ENCODE measurements at regions not wholly inside any gene's neighbourhood (a gene's known extent, or its start where the extent isn't known, plus 50 kb on each side); places are given as distances from the start of the nearest gene placed in this dataset.

DNA sequence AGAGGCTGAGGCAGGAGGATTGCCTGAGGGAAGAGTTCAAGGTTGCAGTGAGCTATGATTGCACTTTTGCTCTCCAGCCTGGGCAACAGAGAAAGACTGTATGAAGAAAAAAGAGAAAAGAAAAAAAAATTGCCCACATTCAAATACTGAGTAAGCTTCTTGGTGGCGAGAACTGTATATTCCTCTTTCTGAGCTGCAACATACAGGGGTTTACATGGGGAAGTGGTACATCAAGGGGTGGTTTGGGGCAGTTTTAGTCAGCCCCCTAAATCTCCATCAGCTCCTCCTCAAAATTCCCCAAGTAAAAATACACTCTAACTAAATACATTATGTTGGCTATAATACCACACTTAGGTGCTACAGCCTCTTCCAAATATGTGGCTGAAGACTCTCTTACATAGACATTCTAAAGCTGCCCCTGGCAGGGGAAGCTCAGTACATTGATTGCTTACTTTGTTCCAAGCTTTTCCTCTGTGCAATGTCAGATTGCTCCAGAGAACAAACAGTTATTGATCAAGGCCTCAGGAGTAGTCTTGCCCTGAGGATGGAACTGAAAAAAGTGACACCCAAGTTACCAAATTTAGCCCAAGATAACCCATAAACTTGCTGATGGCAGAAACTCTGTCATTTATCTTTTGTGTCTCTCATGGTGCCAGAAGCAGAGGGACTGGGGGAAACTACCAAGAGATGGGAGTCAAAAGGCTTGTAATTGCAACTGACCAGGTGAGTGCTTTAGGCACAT lies 107.4 kb upstream of the RIPOR2 start:
- in situ Hi-C loops (cut with HindIII; ENCODE audit: low pct_ligation_motif_present, low sequenced_read_pairs), result no loop called here
- no peak overlapping the region for H3K27ac ChIP-seq

GRCh38 chr6:25043892-25044291 lies 108.1 kb upstream of the RIPOR2 start:
- Histone ChIP-seq H3K27me3 (replicated peaks) (no peaks in the 10 kb centered on the region), H3K27ac (no peak overlapping the region), H3K36me3 (replicated peaks) (no peaks in the 10 kb centered on the region), H3K4me3 (ENCODE audit: low read depth, low read length) (no peak overlapping the region)
- TF ChIP-seq, protein P1, sequence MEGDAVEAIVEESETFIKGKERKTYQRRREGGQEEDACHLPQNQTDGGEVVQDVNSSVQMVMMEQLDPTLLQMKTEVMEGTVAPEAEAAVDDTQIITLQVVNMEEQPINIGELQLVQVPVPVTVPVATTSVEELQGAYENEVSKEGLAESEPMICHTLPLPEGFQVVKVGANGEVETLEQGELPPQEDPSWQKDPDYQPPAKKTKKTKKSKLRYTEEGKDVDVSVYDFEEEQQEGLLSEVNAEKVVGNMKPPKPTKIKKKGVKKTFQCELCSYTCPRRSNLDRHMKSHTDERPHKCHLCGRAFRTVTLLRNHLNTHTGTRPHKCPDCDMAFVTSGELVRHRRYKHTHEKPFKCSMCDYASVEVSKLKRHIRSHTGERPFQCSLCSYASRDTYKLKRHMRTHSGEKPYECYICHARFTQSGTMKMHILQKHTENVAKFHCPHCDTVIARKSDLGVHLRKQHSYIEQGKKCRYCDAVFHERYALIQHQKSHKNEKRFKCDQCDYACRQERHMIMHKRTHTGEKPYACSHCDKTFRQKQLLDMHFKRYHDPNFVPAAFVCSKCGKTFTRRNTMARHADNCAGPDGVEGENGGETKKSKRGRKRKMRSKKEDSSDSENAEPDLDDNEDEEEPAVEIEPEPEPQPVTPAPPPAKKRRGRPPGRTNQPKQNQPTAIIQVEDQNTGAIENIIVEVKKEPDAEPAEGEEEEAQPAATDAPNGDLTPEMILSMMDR (IDR thresholded peaks at IDR 0.05; ENCODE audit: low read depth, low read length, missing control alignments), result no peak
- DNase-seq, result no peak
- in situ Hi-C loops (cut with HindIII; ENCODE audit: low pct_ligation_motif_present, low sequenced_read_pairs), result no loop called here

More for the DNA sequence above, 107.4 kb upstream of the RIPOR2 start:
- no peaks in the 10 kb centered on the region for H3K27me3 ChIP-seq (replicated peaks)
- TF ChIP-seq, protein P1 (IDR thresholded peaks at IDR 0.05; ENCODE audit: low read depth, low read length, missing control alignments), result no peak
- no peak overlapping the region for H3K4me3 ChIP-seq (ENCODE audit: low read depth, low read length)
- no peaks in the 10 kb centered on the region for H3K36me3 ChIP-seq (replicated peaks)
- DNase-seq, result no peak

DNA sequence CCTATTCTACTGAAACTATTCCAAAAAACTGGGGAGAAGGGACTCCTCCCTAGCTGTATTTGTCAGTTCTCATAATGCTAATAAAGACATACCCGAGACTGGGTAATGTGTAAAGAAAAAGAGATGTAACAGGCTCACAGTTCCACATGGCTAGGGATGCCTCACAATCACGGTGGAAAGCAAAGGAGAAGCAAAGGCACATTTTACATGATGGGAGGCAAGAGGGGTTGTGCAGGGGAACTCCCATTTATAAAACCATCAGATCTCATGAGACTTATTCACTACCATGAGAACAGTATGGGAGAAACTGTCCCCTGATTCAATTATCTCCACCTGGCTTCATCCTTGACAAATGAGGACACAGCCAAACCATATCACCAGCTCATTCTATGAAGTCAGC lies 111.2 kb upstream of the RIPOR2 start:
- no peaks in the 10 kb centered on the region for H3K36me3 ChIP-seq (replicated peaks)
- in situ Hi-C loops (cut with HindIII; ENCODE audit: low pct_ligation_motif_present, low sequenced_read_pairs), result no loop called here

DNA sequence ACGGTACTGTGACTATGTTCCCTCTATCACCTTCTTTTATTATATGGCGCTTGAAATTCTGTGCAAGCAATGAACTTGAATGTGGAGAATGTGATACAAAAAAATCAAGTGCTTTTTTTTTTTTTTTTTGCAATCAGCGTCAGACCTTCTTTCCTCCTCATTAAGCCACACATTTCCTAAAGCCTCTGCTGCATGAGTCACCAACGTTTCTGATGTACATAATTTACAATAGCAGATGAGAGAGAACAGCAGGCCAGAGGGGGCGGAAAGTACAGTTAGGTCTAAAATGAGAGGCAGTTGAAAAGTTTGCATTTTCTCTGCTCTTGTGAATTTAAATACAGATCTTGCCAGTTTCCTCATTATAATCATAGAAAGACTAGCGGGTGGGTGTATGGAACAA lies 114.6 kb upstream of the RIPOR2 start:
- TF ChIP-seq, protein P1 (IDR thresholded peaks at IDR 0.05; ENCODE audit: low read depth, low read length, missing control alignments), result no peak
- H3K27ac ChIP-seq, result no peak overlapping the region
- no peaks in the 10 kb centered on the region for H3K36me3 ChIP-seq (replicated peaks)
- in situ Hi-C loops (cut with HindIII; ENCODE audit: low pct_ligation_motif_present, low sequenced_read_pairs), result no loop called here
- H3K4me3 ChIP-seq (ENCODE audit: low read depth, low read length), result no peak overlapping the region
- no peaks in the 10 kb centered on the region for H3K27me3 ChIP-seq (replicated peaks)
- peak; percentile 34 for DNase-seq

More for the DNA sequence above, 111.2 kb upstream of the RIPOR2 start:
- Histone ChIP-seq H3K4me3 (ENCODE audit: low read depth, low read length) (no peak overlapping the region), H3K27me3 (replicated peaks) (no peaks in the 10 kb centered on the region), H3K27ac (no peak overlapping the region)
- DNase-seq, result no peak
- TF ChIP-seq, protein P1 (IDR thresholded peaks at IDR 0.05; ENCODE audit: low read depth, low read length, missing control alignments), result no peak

DNA sequence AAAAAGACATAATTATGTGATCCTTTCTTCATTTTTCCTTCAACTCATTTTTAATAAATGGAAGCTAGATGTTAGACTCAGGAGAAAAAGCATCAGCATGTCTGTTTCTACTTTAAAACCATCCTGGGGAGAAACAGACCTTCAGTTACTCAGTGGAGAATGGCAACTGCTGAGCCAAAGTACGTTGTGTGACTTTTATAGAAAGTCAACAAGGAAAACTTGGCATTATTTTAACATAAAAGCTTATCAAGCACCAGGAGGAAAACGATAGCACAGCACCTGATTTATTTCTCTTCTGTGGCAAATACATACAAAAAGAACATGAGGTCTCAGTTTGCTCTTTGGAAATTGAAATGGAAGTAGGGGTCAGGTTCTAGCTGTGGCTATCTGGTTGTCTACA lies 115.3 kb upstream of the RIPOR2 start:
- no peak overlapping the region for H3K27ac ChIP-seq
- DNase-seq, result no peak

More for the DNA sequence above, 115.3 kb upstream of the RIPOR2 start:
- in situ Hi-C loops (cut with HindIII; ENCODE audit: low pct_ligation_motif_present, low sequenced_read_pairs), result no loop called here
- no peaks in the 10 kb centered on the region for H3K27me3 ChIP-seq (replicated peaks)
- TF ChIP-seq, protein P1 (IDR thresholded peaks at IDR 0.05; ENCODE audit: low read depth, low read length, missing control alignments), result no peak
- H3K4me3 ChIP-seq (ENCODE audit: low read depth, low read length), result no peak overlapping the region
- H3K36me3 ChIP-seq (replicated peaks), result no peaks in the 10 kb centered on the region
